ENCODE measurements at regions not wholly inside any gene's neighbourhood (a gene's known extent, or its start where the extent isn't known, plus 50 kb on each side); places are given as distances from the start of the nearest gene placed in this dataset.
A peak's percentile ranks its signal among the peaks of the same experiment; 100 is the strongest.

DNA sequence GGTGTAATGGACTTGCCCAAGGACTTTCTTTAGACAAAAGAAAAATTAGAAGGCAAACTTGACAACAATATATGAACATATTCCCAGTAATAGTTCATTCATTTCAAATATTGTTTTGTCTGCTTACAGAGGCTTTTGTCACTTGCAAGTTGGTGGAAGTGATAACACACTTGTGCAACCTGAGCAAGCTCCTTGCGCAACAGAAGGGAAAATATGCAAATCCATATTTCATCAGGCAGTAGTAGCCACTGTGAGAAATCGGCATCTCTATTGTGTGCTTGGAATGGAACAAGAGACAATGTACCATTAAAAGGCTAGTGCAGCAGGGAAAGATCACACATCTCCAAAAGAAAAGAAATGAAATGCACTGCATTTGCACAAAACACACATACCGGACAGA, 125.3 kb upstream of the RASEF start:
- Mint-ChIP-seq H3K27ac (peak overlapping the region in 1 of 7 donors; percentile 79), H3K4me1 (peaks cover 15% of the 10 kb centered on the region), H3K9me3 (peaks cover 0 to 4% (median 2%) of the 10 kb centered on the region in 7 donors), H3K36me3 (no peaks in the 10 kb centered on the region), H3K27me3 (ENCODE audit: low read depth in 3 of 3) (peaks cover 7 to 12% (median 9%) of the 10 kb centered on the region in 3 donors), H3K4me3 (no peak overlapping the region)
- Histone ChIP-seq H3K27me3 (ENCODE audit: control insufficient read depth in 2 of 2, insufficient read depth in 2 of 2, low read length in 2 of 2) (peaks cover 0 to 3% of the 10 kb centered on the region in 2 donors), H3K4me2 (replicated peaks; ENCODE audit: extremely low read depth, low read length, poor library complexity, severe bottlenecking) (no peak overlapping the region), H3K4me1 (ENCODE audit: control insufficient read depth in 1 of 2, insufficient read depth in 2 of 2, low read length in 2 of 2) (peaks cover 6 to 11% of the 10 kb centered on the region in 2 donors), H3K79me2 (ENCODE audit: insufficient read depth, low read length) (no peaks in the 10 kb centered on the region), H3K9me3 (replicated peaks in 1 of 2; ENCODE audit: control insufficient read depth in 1 of 2, insufficient read depth in 1 of 2, low read length in 2 of 2) (peaks cover 0 to 2% of the 10 kb centered on the region in 2 donors), H4K20me1 (ENCODE audit: insufficient read depth, low read length) (no peaks in the 10 kb centered on the region), H2AFZ (ENCODE audit: insufficient read depth, low read depth, low read length, poor library complexity, severe bottlenecking) (no peak overlapping the region), H3K27ac (ENCODE audit: low read depth in 1 of 2, low read length in 2 of 2) (no peak overlapping the region), H3K9ac (ENCODE audit: insufficient read depth, low read length, poor library complexity, severe bottlenecking) (no peak overlapping the region), H3K4me3 (replicated peaks in 1 of 3; ENCODE audit: low read depth in 2 of 3, low read length in 3 of 3) (no peak overlapping the region), H3K36me3 (replicated peaks in 1 of 2; ENCODE audit: control insufficient read depth in 1 of 2, insufficient read depth in 2 of 2, low read length in 2 of 2) (no peaks in the 10 kb centered on the region)
- WGBS (ENCODE audit: insufficient coverage), result 100% methylated on average over 1 of the region's 3 CpGs
- peak; percentile 17 to 61 (median 45) for DNase-seq
- intact Hi-C loops (cut with micrococcal nuclease), result no loop called here
- TF ChIP-seq, protein P1, sequence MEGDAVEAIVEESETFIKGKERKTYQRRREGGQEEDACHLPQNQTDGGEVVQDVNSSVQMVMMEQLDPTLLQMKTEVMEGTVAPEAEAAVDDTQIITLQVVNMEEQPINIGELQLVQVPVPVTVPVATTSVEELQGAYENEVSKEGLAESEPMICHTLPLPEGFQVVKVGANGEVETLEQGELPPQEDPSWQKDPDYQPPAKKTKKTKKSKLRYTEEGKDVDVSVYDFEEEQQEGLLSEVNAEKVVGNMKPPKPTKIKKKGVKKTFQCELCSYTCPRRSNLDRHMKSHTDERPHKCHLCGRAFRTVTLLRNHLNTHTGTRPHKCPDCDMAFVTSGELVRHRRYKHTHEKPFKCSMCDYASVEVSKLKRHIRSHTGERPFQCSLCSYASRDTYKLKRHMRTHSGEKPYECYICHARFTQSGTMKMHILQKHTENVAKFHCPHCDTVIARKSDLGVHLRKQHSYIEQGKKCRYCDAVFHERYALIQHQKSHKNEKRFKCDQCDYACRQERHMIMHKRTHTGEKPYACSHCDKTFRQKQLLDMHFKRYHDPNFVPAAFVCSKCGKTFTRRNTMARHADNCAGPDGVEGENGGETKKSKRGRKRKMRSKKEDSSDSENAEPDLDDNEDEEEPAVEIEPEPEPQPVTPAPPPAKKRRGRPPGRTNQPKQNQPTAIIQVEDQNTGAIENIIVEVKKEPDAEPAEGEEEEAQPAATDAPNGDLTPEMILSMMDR (IDR thresholded peaks at IDR 0.05), result no peak

DNA sequence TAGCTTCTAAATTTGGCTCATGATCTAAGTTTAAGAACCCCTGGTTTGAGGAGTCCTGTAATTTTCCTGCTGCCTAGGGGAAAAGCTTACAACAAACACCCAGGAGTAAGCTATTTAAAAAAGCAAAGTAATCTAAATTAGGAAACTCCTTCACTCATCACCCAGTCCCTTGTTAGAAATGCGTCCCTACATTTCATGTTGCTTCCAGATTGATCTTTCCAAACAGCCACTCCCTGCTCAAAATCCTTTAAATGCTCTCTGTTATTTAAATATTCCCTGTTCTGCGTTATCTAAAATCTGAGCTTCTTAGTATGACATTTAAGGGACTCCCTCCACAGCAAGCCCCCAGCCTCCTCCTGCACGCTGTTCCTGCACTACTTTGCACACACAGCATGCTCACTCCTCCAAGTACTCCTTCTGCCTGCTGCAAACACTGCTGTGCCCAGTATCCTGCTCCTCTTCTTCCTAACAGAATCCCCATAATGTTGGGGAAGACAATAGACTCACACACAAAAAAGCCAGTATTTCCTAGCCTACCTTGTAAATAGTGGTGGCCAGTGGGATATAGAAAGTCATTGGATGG, 123.3 kb upstream of the RASEF start:
- intact Hi-C loops (cut with micrococcal nuclease), result no loop called here
- TF ChIP-seq, protein P1 (IDR thresholded peaks at IDR 0.05), result no peak
- Histone ChIP-seq H2AFZ (ENCODE audit: insufficient read depth, low read depth, low read length, poor library complexity, severe bottlenecking) (no peak overlapping the region), H3K27me3 (ENCODE audit: control insufficient read depth in 2 of 2, insufficient read depth in 2 of 2, low read length in 2 of 2) (peaks cover 2 to 3% of the 10 kb centered on the region in 2 donors), H3K4me2 (replicated peaks; ENCODE audit: extremely low read depth, low read length, poor library complexity, severe bottlenecking) (no peak overlapping the region), H3K4me1 (ENCODE audit: control insufficient read depth in 1 of 2, insufficient read depth in 2 of 2, low read length in 2 of 2) (peaks cover 6 to 11% of the 10 kb centered on the region in 2 donors), H3K79me2 (ENCODE audit: insufficient read depth, low read length) (no peaks in the 10 kb centered on the region), H3K9ac (ENCODE audit: insufficient read depth, low read length, poor library complexity, severe bottlenecking) (no peak overlapping the region), H3K36me3 (replicated peaks in 1 of 2; ENCODE audit: control insufficient read depth in 1 of 2, insufficient read depth in 2 of 2, low read length in 2 of 2) (no peaks in the 10 kb centered on the region), H3K27ac (ENCODE audit: low read depth in 1 of 2, low read length in 2 of 2) (no peak overlapping the region), H3K9me3 (replicated peaks in 1 of 2; ENCODE audit: control insufficient read depth in 1 of 2, insufficient read depth in 1 of 2, low read length in 2 of 2) (peaks cover 0 to 2% of the 10 kb centered on the region in 2 donors), H3K4me3 (replicated peaks in 1 of 3; ENCODE audit: low read depth in 2 of 3, low read length in 3 of 3) (no peak overlapping the region), H4K20me1 (ENCODE audit: insufficient read depth, low read length) (no peaks in the 10 kb centered on the region)
- no peak for DNase-seq
- Mint-ChIP-seq H3K4me3 (peak overlapping the region in 1 of 2 donors; percentile 26), H3K36me3 (no peaks in the 10 kb centered on the region), H3K9me3 (peaks cover 0 to 4% (median 2%) of the 10 kb centered on the region in 7 donors), H3K4me1 (peaks cover 15% of the 10 kb centered on the region), H3K27me3 (ENCODE audit: low read depth in 3 of 3) (peaks cover 7 to 12% (median 8%) of the 10 kb centered on the region in 3 donors), H3K27ac (no peak overlapping the region)
- 100% methylated on average over 2 of the region's 3 CpGs for WGBS (ENCODE audit: insufficient coverage)

Measured in CD14-positive monocyte (primary cell).